IMR-90 (cell line): ENCODE measurements at regions not wholly inside any gene's neighbourhood (a gene's known extent, or its start where the extent isn't known, plus 50 kb on each side); places are given as distances from the start of the nearest gene placed in this dataset.

Experiments used
- ATAC-seq: fragments of 200-7000 bp; cut with Tn5 transposase; 2 replicates; pipeline ENCODE4 v1.9.1; 2020; ENCODE audit warnings: low read depth, mild to moderate bottlenecking, moderate library complexity
- BruUV-seq: library from RNA; stranded (reverse); fragments of 400-500 nt; replicated peaks from 2 replicates; lab custom pipeline; 2021; lab: Mats Ljungman, UMichigan
- CTCF ChIA-PET: fragments of 300-600 bp; formaldehyde crosslinking; extraction: SDS; loops from one replicate; lab custom pipeline; 2021; ENCODE audit warnings: antibody characterized with exemption; lab: Yijun Ruan, JAX
- POLR2A ChIA-PET: fragments of 300-600 bp; sonication (Branson Sonifier 250); formaldehyde crosslinking; loops from one replicate; lab custom pipeline; 2022; ENCODE audit warnings: antibody characterized with exemption; ENCODE audit not compliant: unreplicated experiment; lab: Charles Lee
- DNase-seq: peaks from one replicate; pipeline ENCODE4 v3.0.0; 2013
- H2AFZ ChIP-seq: replicated peaks from 2 replicates; pipeline ENCODE3; 2013; ENCODE audit warnings: low read length, mild to moderate bottlenecking; ENCODE audit not compliant: poor library complexity
- H2AK5ac ChIP-seq: 2 replicates; pipeline ENCODE4 v1.6.1; 2013; ENCODE audit warnings: low read depth, low read length, inconsistent platforms
- H2AK9ac ChIP-seq: replicated peaks from 2 replicates; pipeline ENCODE3; 2013; ENCODE audit warnings: mild to moderate bottlenecking, low read depth, low read length, moderate library complexity; ENCODE audit not compliant: poor library complexity
- H2BK120ac ChIP-seq: 2 replicates; pipeline ENCODE4 v1.6.1; 2013; ENCODE audit warnings: low read depth, low read length, inconsistent platforms
- H2BK15ac ChIP-seq: 3 replicates; pipeline ENCODE4 v1.6.1; 2013; ENCODE audit warnings: low read depth, low read length, inconsistent platforms
- H2BK20ac ChIP-seq: 2 replicates; pipeline ENCODE4 v1.6.1; 2013; ENCODE audit warnings: low read depth, mild to moderate bottlenecking, inconsistent platforms, low read length, moderate library complexity
- H2BK5ac ChIP-seq: 2 replicates; pipeline ENCODE4 v1.6.1; 2013; ENCODE audit warnings: mild to moderate bottlenecking, low read depth, low read length, inconsistent platforms; ENCODE audit not compliant: poor library complexity, severe bottlenecking
- H3K14ac ChIP-seq: replicated peaks from 2 replicates; pipeline ENCODE4 v1.6.1; 2013; ENCODE audit warnings: low read depth, low read length, inconsistent platforms
- H3K18ac ChIP-seq: 2 replicates; pipeline ENCODE4 v1.6.1; 2013; ENCODE audit warnings: low read depth, low read length, control low read depth
- H3K23ac ChIP-seq: 2 replicates; pipeline ENCODE4 v1.6.1; 2013; ENCODE audit warnings: low read depth, low read length, inconsistent platforms
- H3K27ac ChIP-seq: 2 replicates; pipeline ENCODE4 v1.5.1; 2013; ENCODE audit warnings: mild to moderate bottlenecking, control low read depth, low read length; ENCODE audit not compliant: insufficient read depth
- H3K27me3 ChIP-seq: 2 replicates; pipeline ENCODE4 v1.6.1; 2013; ENCODE audit warnings: low read length; ENCODE audit not compliant: control insufficient read depth, insufficient read depth
- H3K36me3 ChIP-seq: 2 replicates; pipeline ENCODE4 v1.6.1; 2013; ENCODE audit warnings: low read length, mixed read lengths; ENCODE audit not compliant: control insufficient read depth, insufficient read depth
- H3K4ac ChIP-seq: 2 replicates; pipeline ENCODE4 v1.6.1; 2013; ENCODE audit warnings: low read depth, low read length, inconsistent platforms
- H3K4me1 ChIP-seq: 2 replicates; pipeline ENCODE4 v1.6.1; 2013; ENCODE audit warnings: low read length, mixed read lengths; ENCODE audit not compliant: control insufficient read depth, insufficient read depth
- H3K4me2 ChIP-seq: 2 replicates; pipeline ENCODE4 v1.6.1; 2013; ENCODE audit warnings: low read depth, mild to moderate bottlenecking, control low read depth, low read length, moderate library complexity
- H3K4me3 ChIP-seq: 2 replicates; pipeline ENCODE4 v1.5.1; 2013; ENCODE audit warnings: low read depth, mild to moderate bottlenecking, control low read depth, low read length, moderate library complexity; ENCODE audit not compliant: insufficient read depth
- H3K56ac ChIP-seq: 2 replicates; pipeline ENCODE4 v1.6.1; 2013; ENCODE audit warnings: low read length, inconsistent platforms; ENCODE audit not compliant: insufficient read depth; ENCODE audit errors: extremely low read depth
- H3K79me1 ChIP-seq, 2 experiments: 2 replicates each; pipeline ENCODE4 v1.6.1; 2013; ENCODE audit warnings: low read length in 2 of 2, inconsistent platforms in 1 of 2, low read depth in 1 of 2
- H3K9ac ChIP-seq: 2 replicates; pipeline ENCODE4 v1.6.1; 2013; ENCODE audit warnings: low read depth, low read length, control low read depth
- H3K9me1 ChIP-seq: 2 replicates; pipeline ENCODE4 v1.6.1; 2013; ENCODE audit warnings: low read length, inconsistent platforms; ENCODE audit not compliant: insufficient read depth
- H3K9me3 ChIP-seq: 2 replicates; pipeline ENCODE4 v1.6.1; 2013; ENCODE audit warnings: low read length; ENCODE audit not compliant: control insufficient read depth, insufficient read depth
- H4K20me1 ChIP-seq: 2 replicates; pipeline ENCODE4 v1.6.1; 2013; ENCODE audit warnings: low read length, inconsistent platforms; ENCODE audit not compliant: insufficient read depth
- H4K5ac ChIP-seq: 2 replicates; pipeline ENCODE4 v1.6.1; 2013; ENCODE audit warnings: mild to moderate bottlenecking, low read depth, low read length, control low read depth
- H4K8ac ChIP-seq, 2 experiments: 2 replicates each; pipeline ENCODE4 v1.6.1; 2013; ENCODE audit warnings: low read depth in 2 of 2, low read length in 2 of 2, control low read depth in 1 of 2, inconsistent platforms in 1 of 2
- H4K91ac ChIP-seq: 2 replicates; pipeline ENCODE4 v1.6.1; 2013; ENCODE audit warnings: low read depth, low read length, inconsistent platforms; ENCODE audit not compliant: insufficient read depth
- BHLHE40 ChIP-seq: fragments of 150-350 bp; IDR thresholded peaks from 2 replicates; pipeline ENCODE4 v1.6.1; 2016; ENCODE audit warnings: mild to moderate bottlenecking, low read depth, low read length
- CEBPB ChIP-seq: IDR thresholded peaks from 2 replicates; pipeline ENCODE4 v1.6.1; 2012; ENCODE audit warnings: low read depth, low read length, improper control_type of control experiment
- CTCF ChIP-seq: conservative IDR thresholded peaks from 2 replicates; pipeline ENCODE4 v1.5.1; 2012; ENCODE audit warnings: mild to moderate bottlenecking, low read depth, low read length, improper control_type of control experiment
- ELK1 ChIP-seq: fragments of 150-350 bp; IDR thresholded peaks from 2 replicates; pipeline ENCODE4 v1.6.1; 2016; ENCODE audit warnings: low read depth, mild to moderate bottlenecking, low read length, moderate library complexity, borderline replicate concordance
- FOS ChIP-seq: fragments of 150-350 bp; IDR thresholded peaks from 2 replicates; pipeline ENCODE4 v1.6.1; 2016; ENCODE audit warnings: low read depth, low read length
- MAFK ChIP-seq: IDR thresholded peaks from 2 replicates; pipeline ENCODE4 v1.6.1; 2012; ENCODE audit warnings: low read depth, low read length, improper control_type of control experiment
- MXI1 ChIP-seq: IDR thresholded peaks from 2 replicates; pipeline ENCODE4 v1.6.1; 2012; ENCODE audit warnings: low read depth, mild to moderate bottlenecking, low read length, moderate library complexity, borderline replicate concordance
- NFE2L2 ChIP-seq: fragments of 150-350 bp; IDR thresholded peaks from 2 replicates; pipeline ENCODE4 v1.6.1; 2016; ENCODE audit warnings: low read depth, mild to moderate bottlenecking, low read length
- POLR2A ChIP-seq: IDR thresholded peaks from 2 replicates; pipeline ENCODE4 v1.6.1; 2012; ENCODE audit warnings: mild to moderate bottlenecking, low read depth, low read length
- RAD21 ChIP-seq: IDR thresholded peaks from 2 replicates; pipeline ENCODE4 v1.6.1; 2012; ENCODE audit warnings: low read length, improper control_type of control experiment
- RCOR1 ChIP-seq: IDR thresholded peaks from 2 replicates; pipeline ENCODE4 v1.6.1; 2012; ENCODE audit warnings: mild to moderate bottlenecking, low read length, improper control_type of control experiment; ENCODE audit not compliant: insufficient replicate concordance
- RFX5 ChIP-seq: IDR thresholded peaks from 2 replicates; pipeline ENCODE4 v1.8.0; 2012; ENCODE audit warnings: low read depth, mild to moderate bottlenecking, low read length, moderate library complexity
- SMC3 ChIP-seq: fragments of 150-350 bp; IDR thresholded peaks from 2 replicates; pipeline ENCODE4 v1.6.1; 2016; ENCODE audit warnings: low read depth, mild to moderate bottlenecking, antibody characterized with exemption, low read length, moderate library complexity
- WGBS, 2 experiments: methylation state at CpG; one replicate each; pipeline versions ENCODE4 v1.1.5 to v1.1.7; 2013; ENCODE audit warnings: missing lambda C conversion rate in 2 of 2; ENCODE audit not compliant: insufficient read length in 1 of 2; ENCODE audit errors: extremely low coverage in 2 of 2; 5-methylcytosine and 5-hydroxymethylcytosine counted together
- dilution Hi-C: fragments of 300-500 bp; cut with HindIII; formaldehyde crosslinking; loops from one replicate; pipeline ENCODE4 v1.14.3; 2018; ENCODE audit warnings: low sequenced_read_pairs; ENCODE audit not compliant: unreplicated experiment
- in situ Hi-C: fragments of 300-500 bp; cut with MboI; formaldehyde crosslinking; loops from 3 replicates; pipeline ENCODE4 v1.14.3; 2019; ENCODE audit warnings: low sequenced_read_pairs, inconsistent platforms, mixed read lengths
- intact Hi-C: fragments of 100-400 bp; cut with micrococcal nuclease; formaldehyde crosslinking; loops from 2 replicates; pipeline ENCODE4 v1.10.0; 2022

GRCh38 chr2:196318517-196319377, 147.4 kb upstream of the STK17B start:
- DNase-seq = no peak
- no TSS peak for BruUV-seq
- Histone ChIP-seq H2AK5ac (peak overlapping the region; percentile 48; the same call in 1 of the 2 replicates), H3K4me3 (no peak overlapping the region), H2AK9ac (no peak overlapping the region), H3K9me3 (no peaks in the 10 kb centered on the region), H3K79me1 (no peaks in the 10 kb centered on the region), H3K18ac (0 out of 2 replicates have a peak overlapping the region, but pooled peaks have one; percentile 16), H4K5ac (no peak overlapping the region), H3K56ac (no peak overlapping the region), H4K20me1 (no peaks in the 10 kb centered on the region), H3K4me1 (peaks cover 11% of the 10 kb centered on the region), H2BK15ac (peak overlapping the region; percentile 30; the same call in 1 of the 3 replicates), H3K4me2 (no peak overlapping the region), H4K91ac (peak overlapping the region; percentile 37), H3K36me3 (no peaks in the 10 kb centered on the region), H3K4ac (peak overlapping the region; percentile 64), H2BK20ac (peak overlapping the region; percentile 65), H3K27ac (no peak overlapping the region), H2AFZ (no peak overlapping the region), H4K8ac (no peak overlapping the region), H2BK5ac (peak overlapping the region; percentile 17), H3K9me1 (peaks cover 10% of the 10 kb centered on the region), H2BK120ac (peak overlapping the region; percentile 55), H3K27me3 (no peaks in the 10 kb centered on the region), H3K23ac (no peak overlapping the region), H3K14ac (0 out of 2 replicates have a peak overlapping the region, but pooled peaks have one; percentile 17), H3K9ac (no peak overlapping the region)
- intact Hi-C loops = loop anchor here (10.0 kb wide), 1 partner anchor 606 kb away; the partner anchor contains the start of gene PGAP1
- TF ChIP-seq CTCF (no peak), CEBPB (no peak), NFE2L2 (no peak), FOS (no peak), MXI1 (no peak), SMC3 (no peak), RFX5 (no peak), POLR2A (no peak), RCOR1 (no peak), BHLHE40 (no peak), MAFK (no peak), ELK1 (no peak), RAD21 (no peak)
- in situ Hi-C loops = no loop called here
- dilution Hi-C loops = no loop called here
- WGBS, 2 experiments = 93% methylated on average over 17 of the region's 24 CpGs; no CpG with 5 or more reads in 1 of the 2 experiments
- POLR2A ChIA-PET = no interaction called here
- no peak for ATAC-seq
- CTCF ChIA-PET = interaction anchor here (0.6 kb wide), 1 partner anchor 509 kb away, joined by 5 read pairs; no protein-coding TSS in a partner anchor
